ENCODE measurements at regions not wholly inside any gene's neighbourhood (a gene's known extent, or its start where the extent isn't known, plus 50 kb on each side); places are given as distances from the start of the nearest gene placed in this dataset.

GRCh38 chr7:13352677-13353076 is 636.8 kb downstream of the ETV1 start:
- H3K27ac ChIP-seq (ENCODE audit: low read depth, low read length, poor library complexity, severe bottlenecking), result no peak overlapping the region
- H3K4me2 ChIP-seq (ENCODE audit: low read length), result no peak overlapping the region
- H3K9me3 ChIP-seq (ENCODE audit: low read length), result no peaks in the 10 kb centered on the region
- H3K79me2 ChIP-seq (ENCODE audit: insufficient read depth, low read depth, low read length), result no peaks in the 10 kb centered on the region
- no TSS peak for BruUV-seq (replicated peaks)
- TF ChIP-seq EZH2phosphoT487 (IDR thresholded peaks at IDR 0.05; ENCODE audit: borderline replicate concordance, low read depth, low read length) (no peak), CTCF (conservative IDR thresholded peaks at IDR 0.05; ENCODE audit: low read length) (no peak)
- no peak for DNase-seq (ENCODE audit: low spot score)
- no peaks in the 10 kb centered on the region for H3K9me2 ChIP-seq (ENCODE audit: insufficient read depth, low read length)
- H3K4me3 ChIP-seq (ENCODE audit: low read depth, low read length, poor library complexity, severe bottlenecking), result no peak overlapping the region
- H3K4me1 ChIP-seq (ENCODE audit: insufficient read depth, low read length, poor library complexity, severe bottlenecking), result no peaks in the 10 kb centered on the region
- intact Hi-C loops (cut with micrococcal nuclease; ENCODE audit: unreplicated experiment), result no loop called here
- ChIA-PET POLR2A (no interaction called here), CTCF (ENCODE audit: unreplicated experiment) (no interaction called here)
- no peaks in the 10 kb centered on the region for H3K36me3 ChIP-seq (ENCODE audit: insufficient read depth, low read length)
- H4K20me1 ChIP-seq (ENCODE audit: insufficient read depth, low read length), result no peaks in the 10 kb centered on the region
- no peak overlapping the region for H2AFZ ChIP-seq (ENCODE audit: low read length)

GRCh38 chr7:13359656-13360055 is 629.8 kb downstream of the ETV1 start:
- no peak overlapping the region for H2AFZ ChIP-seq (ENCODE audit: low read length)
- no peaks in the 10 kb centered on the region for H3K4me1 ChIP-seq (ENCODE audit: insufficient read depth, low read length, poor library complexity, severe bottlenecking)
- H3K27ac ChIP-seq (ENCODE audit: low read depth, low read length, poor library complexity, severe bottlenecking), result no peak overlapping the region
- intact Hi-C loops (cut with micrococcal nuclease; ENCODE audit: unreplicated experiment), result no loop called here
- ChIA-PET POLR2A (no interaction called here), CTCF (ENCODE audit: unreplicated experiment) (no interaction called here)
- no peak overlapping the region for H3K4me2 ChIP-seq (ENCODE audit: low read length)
- no peaks in the 10 kb centered on the region for H3K9me2 ChIP-seq (ENCODE audit: insufficient read depth, low read length)
- H3K9me3 ChIP-seq (ENCODE audit: low read length), result no peaks in the 10 kb centered on the region
- no TSS peak for BruUV-seq (replicated peaks)
- TF ChIP-seq EZH2phosphoT487 (IDR thresholded peaks at IDR 0.05; ENCODE audit: borderline replicate concordance, low read depth, low read length), result no peak
- no peak for TF ChIP-seq CTCF (conservative IDR thresholded peaks at IDR 0.05; ENCODE audit: low read length)
- H3K79me2 ChIP-seq (ENCODE audit: insufficient read depth, low read depth, low read length), result no peaks in the 10 kb centered on the region
- H4K20me1 ChIP-seq (ENCODE audit: insufficient read depth, low read length), result no peaks in the 10 kb centered on the region
- no peaks in the 10 kb centered on the region for H3K36me3 ChIP-seq (ENCODE audit: insufficient read depth, low read length)
- no peak overlapping the region for H3K4me3 ChIP-seq (ENCODE audit: low read depth, low read length, poor library complexity, severe bottlenecking)
- no peak for DNase-seq (ENCODE audit: low spot score)

- Histone ChIP-seq H3K9me2 (ENCODE audit: insufficient read depth, low read length) (no peaks in the 10 kb centered on the region), H4K20me1 (ENCODE audit: insufficient read depth, low read length) (no peaks in the 10 kb centered on the region), H3K4me2 (ENCODE audit: low read length) (no peak overlapping the region), H3K9me3 (ENCODE audit: low read length) (no peaks in the 10 kb centered on the region), H2AFZ (ENCODE audit: low read length) (no peak overlapping the region), H3K4me3 (ENCODE audit: low read depth, low read length, poor library complexity, severe bottlenecking) (no peak overlapping the region), H3K36me3 (ENCODE audit: insufficient read depth, low read length) (no peaks in the 10 kb centered on the region), H3K27ac (ENCODE audit: low read depth, low read length, poor library complexity, severe bottlenecking) (no peak overlapping the region), H3K4me1 (ENCODE audit: insufficient read depth, low read length, poor library complexity, severe bottlenecking) (no peaks in the 10 kb centered on the region), H3K79me2 (ENCODE audit: insufficient read depth, low read depth, low read length) (no peaks in the 10 kb centered on the region)
- intact Hi-C loops (cut with micrococcal nuclease; ENCODE audit: unreplicated experiment), result no loop called here
- no TSS peak for BruUV-seq (replicated peaks)
- POLR2A ChIA-PET, result no interaction called here
- DNase-seq (ENCODE audit: low spot score), result no peak
- CTCF ChIA-PET (ENCODE audit: unreplicated experiment), result no interaction called here
- no peak for TF ChIP-seq EZH2phosphoT487 (IDR thresholded peaks at IDR 0.05; ENCODE audit: borderline replicate concordance, low read depth, low read length)
- TF ChIP-seq CTCF (conservative IDR thresholded peaks at IDR 0.05; ENCODE audit: low read length), result no peak
These were observed 602.7 kb downstream of the ETV1 start for GRCh38 chr7:13386741-13387140.

All from OCI-LY7 (cell line).